Sigmoid colon (tissue), 6 donors: ENCODE measurements at regions not wholly inside any gene's neighbourhood (a gene's known extent, or its start where the extent isn't known, plus 50 kb on each side); places are given as distances from the start of the nearest gene placed in this dataset.

Experiments used
- DNase-seq: peaks from one replicate; pipeline ENCODE4 v3.0.0-alpha.2; 2019
- H3K27ac ChIP-seq, 4 donors: fragments of 200-600 bp; sonication (generic); one replicate each; pipeline ENCODE4 v1.5.1; 2016 to 2019; ENCODE audit warnings: mild to moderate bottlenecking in 1 of 4
- H3K27me3 ChIP-seq, 3 donors: fragments of 200-600 bp; sonication (generic); one replicate each; pipeline ENCODE4 v1.5.1; 2019; ENCODE audit warnings: mild to moderate bottlenecking in 1 of 3
- H3K36me3 ChIP-seq, 4 donors: fragments of 200-600 bp; sonication (generic); one replicate each; pipeline ENCODE4 v1.5.1; 2016 to 2019
- H3K4me1 ChIP-seq, 4 donors: fragments of 200-600 bp; sonication (generic); one replicate each; pipeline ENCODE4 v1.5.1; 2017 to 2019
- H3K4me3 ChIP-seq, 4 donors: fragments of 200-600 bp; sonication (generic); one replicate each; pipeline ENCODE4 v1.5.1; 2017 to 2019; ENCODE audit warnings: mild to moderate bottlenecking in 2 of 4, moderate library complexity in 1 of 4
- H3K9me3 ChIP-seq, 4 donors: fragments of 200-600 bp in 3 of 4; sonication (generic) in 3 of 4; one replicate each; pipeline versions ENCODE4 v1.5.1 to v1.6.1; 2013 to 2019
- EP300 ChIP-seq, 4 donors: sonication (generic); formaldehyde crosslinking; IDR thresholded peaks; one replicate each; pipeline ENCODE4 v1.6.1; 2017; ENCODE audit warnings: antibody characterized with exemption in 4 of 4
- POLR2A ChIP-seq, 2 donors: fragments of 450-650 bp; IDR thresholded peaks; one replicate each; pipeline ENCODE4 v1.6.1; 2016; ENCODE audit warnings: antibody characterized with exemption in 2 of 2, mild to moderate bottlenecking in 2 of 2, moderate library complexity in 2 of 2
- POLR2AphosphoS5 ChIP-seq, 4 donors: sonication (generic); formaldehyde crosslinking; IDR thresholded peaks; one replicate each; pipeline ENCODE4 v1.6.1; 2017; ENCODE audit warnings: antibody characterized with exemption in 4 of 4
- WGBS, 2 donors: extraction: QIAGEN DNeasy Blood & Tissue Kit; methylation state at CpG; one replicate each; pipeline ENCODE4 v1.1.7; 2013; 5-methylcytosine and 5-hydroxymethylcytosine counted together
- intact Hi-C: fragments of 100-400 bp; cut with DNase I; formaldehyde crosslinking; loops from one replicate; pipeline ENCODE4 v1.15.1; 2023
- TF ChIP-seq, protein P1 (sequence below), 4 experiments: fragments of 450-650 bp in 3 of 4; fragments of 200-600 bp in 1 of 4; IDR thresholded peaks; one replicate each; pipeline ENCODE4 v1.5.1; 2016 to 2019; ENCODE audit warnings: antibody characterized with exemption in 4 of 4, mild to moderate bottlenecking in 3 of 4, moderate library complexity in 2 of 4
- donor health status: healthy with polysubstance abuse.
- donor health status: healthy.

DNA sequence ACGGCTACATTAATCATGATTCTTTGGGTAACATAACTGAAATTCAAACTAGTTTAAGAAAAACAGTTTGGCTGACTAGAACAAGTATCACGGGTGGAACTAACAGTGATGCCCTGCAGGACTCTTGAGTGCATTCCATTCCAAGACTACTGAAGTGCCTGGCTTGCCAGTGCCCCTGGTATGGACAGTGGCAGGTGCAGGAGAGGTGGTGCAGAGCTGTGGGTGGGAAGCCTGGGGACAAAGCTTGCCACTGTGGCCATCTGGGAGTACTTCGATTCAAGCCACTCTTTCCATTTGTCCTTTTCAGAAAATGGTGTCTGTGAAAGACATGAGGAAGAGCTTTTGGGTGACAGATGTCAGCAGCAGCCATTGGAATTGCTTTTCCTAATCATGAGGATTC, 166.5 kb downstream of the RRAGC start:
- WGBS, 2 donors = 76 to 84% methylated on average over 3 of the region's 3 CpGs
- Histone ChIP-seq H3K4me3 (no peak overlapping the region), H3K27ac (no peak overlapping the region), H3K9me3 (no peaks in the 10 kb centered on the region), H3K27me3 (peaks cover 0 to 7% (median 0%) of the 10 kb centered on the region in 3 donors), H3K36me3 (no peaks in the 10 kb centered on the region), H3K4me1 (no peaks in the 10 kb centered on the region)
- intact Hi-C loops = no loop called here
- no peak for TF ChIP-seq POLR2AphosphoS5 (IDR thresholded peaks at IDR 0.05)
- no peak for TF ChIP-seq EP300 (IDR thresholded peaks at IDR 0.05)
- TF ChIP-seq, protein P1, sequence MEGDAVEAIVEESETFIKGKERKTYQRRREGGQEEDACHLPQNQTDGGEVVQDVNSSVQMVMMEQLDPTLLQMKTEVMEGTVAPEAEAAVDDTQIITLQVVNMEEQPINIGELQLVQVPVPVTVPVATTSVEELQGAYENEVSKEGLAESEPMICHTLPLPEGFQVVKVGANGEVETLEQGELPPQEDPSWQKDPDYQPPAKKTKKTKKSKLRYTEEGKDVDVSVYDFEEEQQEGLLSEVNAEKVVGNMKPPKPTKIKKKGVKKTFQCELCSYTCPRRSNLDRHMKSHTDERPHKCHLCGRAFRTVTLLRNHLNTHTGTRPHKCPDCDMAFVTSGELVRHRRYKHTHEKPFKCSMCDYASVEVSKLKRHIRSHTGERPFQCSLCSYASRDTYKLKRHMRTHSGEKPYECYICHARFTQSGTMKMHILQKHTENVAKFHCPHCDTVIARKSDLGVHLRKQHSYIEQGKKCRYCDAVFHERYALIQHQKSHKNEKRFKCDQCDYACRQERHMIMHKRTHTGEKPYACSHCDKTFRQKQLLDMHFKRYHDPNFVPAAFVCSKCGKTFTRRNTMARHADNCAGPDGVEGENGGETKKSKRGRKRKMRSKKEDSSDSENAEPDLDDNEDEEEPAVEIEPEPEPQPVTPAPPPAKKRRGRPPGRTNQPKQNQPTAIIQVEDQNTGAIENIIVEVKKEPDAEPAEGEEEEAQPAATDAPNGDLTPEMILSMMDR (IDR thresholded peaks at IDR 0.05) = no peak
- no peak for TF ChIP-seq POLR2A (IDR thresholded peaks at IDR 0.05)
- DNase-seq = no peak

DNA sequence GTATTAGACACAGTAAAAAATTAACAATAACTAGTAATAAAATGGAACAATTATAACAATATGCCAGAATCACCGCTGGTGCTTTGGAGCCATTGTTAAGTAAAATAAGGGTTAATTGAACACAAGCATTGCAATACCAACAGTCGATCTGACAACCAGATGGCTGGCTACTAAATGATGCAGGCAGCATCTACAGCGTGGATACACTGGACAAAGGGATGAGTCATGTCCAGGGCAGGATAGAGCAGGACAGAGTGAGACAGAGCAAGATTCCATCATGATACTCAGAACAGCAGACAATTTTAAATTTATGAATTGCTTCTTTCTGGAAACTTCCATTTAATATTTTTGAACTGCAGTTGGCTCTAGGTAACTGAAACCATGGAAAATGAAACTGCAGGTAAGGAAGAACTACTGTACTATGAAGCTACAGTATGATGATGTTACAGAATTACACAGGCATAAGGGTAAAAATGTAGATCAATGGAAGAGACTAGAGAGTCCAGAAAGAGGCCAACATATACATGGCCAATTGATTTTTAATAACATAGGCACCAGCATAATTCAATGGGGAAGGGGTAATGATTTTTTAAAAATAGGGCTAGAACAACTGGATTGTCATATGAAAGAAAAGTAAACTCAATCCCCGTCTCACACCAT, 168.7 kb downstream of the RRAGC start:
- 57 to 74% methylated on average over 4 of the region's 4 CpGs for WGBS, 2 donors
- Histone ChIP-seq H3K27me3 (peaks cover 0 to 15% (median 8%) of the 10 kb centered on the region in 3 donors), H3K9me3 (no peaks in the 10 kb centered on the region), H3K4me3 (no peak overlapping the region), H3K36me3 (no peaks in the 10 kb centered on the region), H3K27ac (no peak overlapping the region), H3K4me1 (no peaks in the 10 kb centered on the region)
- TF ChIP-seq EP300 (IDR thresholded peaks at IDR 0.05) = no peak
- TF ChIP-seq, protein P1 (IDR thresholded peaks at IDR 0.05) = no peak
- TF ChIP-seq POLR2AphosphoS5 (IDR thresholded peaks at IDR 0.05) = no peak
- no peak for TF ChIP-seq POLR2A (IDR thresholded peaks at IDR 0.05)
- intact Hi-C loops = no loop called here
- DNase-seq = no peak

DNA sequence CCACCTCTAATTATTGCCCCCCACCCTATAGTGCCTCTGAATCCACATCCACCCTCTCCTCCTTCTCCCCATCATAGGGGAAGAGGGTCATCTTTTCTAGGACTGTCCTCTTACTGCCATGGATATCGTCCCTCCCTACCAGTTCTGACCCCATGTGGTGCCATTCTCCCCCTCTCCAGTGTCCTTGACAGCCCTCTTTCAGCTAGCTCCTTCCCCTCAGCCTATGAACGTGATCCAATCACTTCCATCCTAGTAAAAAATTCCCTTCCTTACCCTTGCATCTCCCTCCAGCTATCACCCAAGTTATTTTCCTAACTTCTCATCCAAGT, 172.7 kb downstream of the RRAGC start:
- no peak for DNase-seq
- Histone ChIP-seq H3K27ac (no peak overlapping the region), H3K4me1 (no peaks in the 10 kb centered on the region), H3K9me3 (no peaks in the 10 kb centered on the region), H3K36me3 (no peaks in the 10 kb centered on the region), H3K4me3 (no peak overlapping the region), H3K27me3 (peaks cover 0 to 30% (median 8%) of the 10 kb centered on the region in 3 donors)
- intact Hi-C loops = no loop called here
- WGBS, 2 donors = 19 to 47% methylated on average over 2 of the region's 2 CpGs
- TF ChIP-seq POLR2A (IDR thresholded peaks at IDR 0.05) (no peak), POLR2AphosphoS5 (IDR thresholded peaks at IDR 0.05) (no peak), EP300 (IDR thresholded peaks at IDR 0.05) (no peak)
- TF ChIP-seq, protein P1 (IDR thresholded peaks at IDR 0.05) = no peak

DNA sequence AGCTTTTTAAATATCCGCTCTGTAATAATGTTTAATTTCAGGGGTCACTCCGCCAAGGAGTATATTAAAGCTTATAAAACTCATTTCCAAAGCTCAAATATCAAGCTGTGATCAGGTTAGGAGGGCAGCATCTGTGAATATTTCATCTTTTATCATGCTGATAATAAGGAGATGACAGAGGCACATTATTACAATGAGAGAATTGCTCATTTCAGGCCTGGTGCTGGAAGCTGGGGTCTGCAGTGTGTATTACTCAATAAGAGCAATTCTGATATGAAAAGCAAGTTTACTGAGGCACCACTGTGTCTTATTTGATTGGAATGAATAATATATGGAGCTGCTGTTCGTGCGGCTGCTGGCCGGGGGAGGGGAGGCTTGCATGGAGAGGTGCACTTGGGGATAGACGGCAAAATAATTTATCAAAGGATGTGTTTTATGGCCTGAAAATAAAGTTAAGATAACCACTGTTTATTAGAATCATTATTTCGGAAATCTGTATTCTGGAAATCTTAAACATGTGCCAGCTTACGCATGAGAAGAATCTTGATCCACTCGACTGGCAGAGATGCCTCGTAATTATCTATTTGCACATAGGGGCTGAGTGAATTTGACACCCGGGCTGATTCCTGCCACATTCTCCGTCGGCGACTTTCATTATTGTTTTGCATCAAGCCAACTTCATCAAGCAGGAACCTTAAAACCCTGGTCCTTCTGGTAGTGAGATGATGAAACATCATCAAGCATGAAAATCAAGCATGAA, 173.2 kb downstream of the RRAGC start:
- intact Hi-C loops = no loop called here
- Histone ChIP-seq H3K36me3 (no peaks in the 10 kb centered on the region), H3K4me3 (no peak overlapping the region), H3K9me3 (no peaks in the 10 kb centered on the region), H3K27me3 (peaks cover 0 to 30% (median 8%) of the 10 kb centered on the region in 3 donors), H3K27ac (no peak overlapping the region), H3K4me1 (no peaks in the 10 kb centered on the region)
- no peak for TF ChIP-seq EP300 (IDR thresholded peaks at IDR 0.05)
- no peak for TF ChIP-seq POLR2AphosphoS5 (IDR thresholded peaks at IDR 0.05)
- no peak for TF ChIP-seq POLR2A (IDR thresholded peaks at IDR 0.05)
- TF ChIP-seq, protein P1 (IDR thresholded peaks at IDR 0.05) = no peak
- WGBS, 2 donors = 79 to 83% methylated on average over 14 of the region's 14 CpGs
- DNase-seq = no peak
